SK-N-SH (cell line): ENCODE measurements at regions not wholly inside any gene's neighbourhood (a gene's known extent, or its start where the extent isn't known, plus 50 kb on each side); places are given as distances from the start of the nearest gene placed in this dataset.

Source experiments
- CTCF ChIP-seq: fragments of 200-600 bp; sonication (generic); IDR thresholded peaks from 2 replicates; pipeline ENCODE4 v1.6.1; 2017; ENCODE audit warnings: antibody characterized with exemption, mild to moderate bottlenecking, moderate library complexity
- ELF1 ChIP-seq: IDR thresholded peaks from 2 replicates; pipeline ENCODE4 v1.4.0; 2012
- EP300 ChIP-seq, 2 experiments: IDR thresholded peaks; 2 replicates each; pipeline versions ENCODE4 v1.4.0 to v1.6.1; 2012; ENCODE audit warnings: borderline replicate concordance in 1 of 2, low read depth in 1 of 2, low read length in 1 of 2
- EZH2phosphoT487 ChIP-seq: fragments of 200-600 bp; sonication (generic); IDR thresholded peaks from 2 replicates; pipeline ENCODE4 v1.6.1; 2017; ENCODE audit warnings: low read depth, mixed run types, mild to moderate bottlenecking, antibody characterized with exemption, moderate library complexity, borderline replicate concordance
- GABPA ChIP-seq: IDR thresholded peaks from 2 replicates; pipeline ENCODE4 v1.4.0; 2012; ENCODE audit warnings: low read depth, mild to moderate bottlenecking
- JUND ChIP-seq: IDR thresholded peaks from 2 replicates; pipeline ENCODE4 v1.4.0; 2012
- MAX ChIP-seq: IDR thresholded peaks from 2 replicates; pipeline ENCODE4 v1.4.0; 2012; ENCODE audit warnings: low read depth
- MXI1 ChIP-seq: IDR thresholded peaks from 2 replicates; pipeline ENCODE4 v1.6.1; 2012; ENCODE audit warnings: mild to moderate bottlenecking, low read depth, low read length, improper control_type of control experiment
- POLR2AphosphoS5 ChIP-seq: IDR thresholded peaks from 2 replicates; pipeline ENCODE4 v1.6.1; 2012; ENCODE audit warnings: low read depth, low read length
- RCOR1 ChIP-seq: fragments of 150-350 bp; IDR thresholded peaks from 2 replicates; pipeline ENCODE4 v1.6.1; 2017; ENCODE audit warnings: antibody characterized with exemption, low read length
- REST ChIP-seq: IDR thresholded peaks from 2 replicates; pipeline ENCODE4 v1.6.1; 2012; ENCODE audit warnings: mild to moderate bottlenecking, low read depth, low read length, moderate library complexity
- RXRA ChIP-seq: IDR thresholded peaks from 2 replicates; pipeline ENCODE4 v1.4.0; 2012; ENCODE audit warnings: low read depth, mild to moderate bottlenecking, borderline replicate concordance
- TCF12 ChIP-seq: IDR thresholded peaks from 2 replicates; pipeline ENCODE4 v1.4.0; 2012
- YY1 ChIP-seq: IDR thresholded peaks from 2 replicates; pipeline ENCODE4 v1.4.0; 2012; ENCODE audit warnings: low read depth, mild to moderate bottlenecking

GRCh38 chr14:22276913-22277816, 311.9 kb downstream of the DAD1 start:
- TF ChIP-seq CTCF = peak; percentile 79
- TF ChIP-seq JUND = no peak
- no peak for TF ChIP-seq REST
- no peak for TF ChIP-seq MAX
- TF ChIP-seq YY1 = no peak
- TF ChIP-seq RCOR1 = no peak
- no peak for TF ChIP-seq TCF12
- no peak for TF ChIP-seq ELF1
- no peak for TF ChIP-seq MXI1
- TF ChIP-seq RXRA = no peak
- no peak for TF ChIP-seq EZH2phosphoT487
- TF ChIP-seq EP300 (IDR thresholded peaks at IDR 0.05; ENCODE audit: borderline replicate concordance in 1 of 2, low read depth in 1 of 2, low read length in 1 of 2) = no peak
- TF ChIP-seq GABPA = no peak
- no peak for TF ChIP-seq POLR2AphosphoS5
